ENCODE measurements at regions not wholly inside any gene's neighbourhood (a gene's known extent, or its start where the extent isn't known, plus 50 kb on each side); places are given as distances from the start of the nearest gene placed in this dataset.

- no peak for TF ChIP-seq CTCF (IDR thresholded peaks at IDR 0.05)
Observed at GRCh38 chrX:95884186-95884585, 800.5 kb upstream of the DIAPH2 start.

GRCh38 chrX:95885074-95885473 is 799.6 kb upstream of the DIAPH2 start:
- no peak for TF ChIP-seq CTCF (IDR thresholded peaks at IDR 0.05)

- TF ChIP-seq CTCF (IDR thresholded peaks at IDR 0.05) = no peak
Observed at GRCh38 chrX:95889279-95889678, 795.4 kb upstream of the DIAPH2 start.

GRCh38 chrX:95893636-95894035 is 791.0 kb upstream of the DIAPH2 start:
- TF ChIP-seq CTCF (IDR thresholded peaks at IDR 0.05) = no peak

- no peak; the same call in 1 of the 2 replicates for TF ChIP-seq CTCF (IDR thresholded peaks at IDR 0.05)
Observed at GRCh38 chrX:95903490-95903889, 781.2 kb upstream of the DIAPH2 start.

GRCh38 chrX:95903975-95904374 is 780.7 kb upstream of the DIAPH2 start:
- TF ChIP-seq CTCF (IDR thresholded peaks at IDR 0.05) = no peak

GRCh38 chrX:95907081-95907480 is 777.6 kb upstream of the DIAPH2 start:
- TF ChIP-seq CTCF (IDR thresholded peaks at IDR 0.05) = no peak

GRCh38 chrX:95911062-95911461 is 773.6 kb upstream of the DIAPH2 start:
- TF ChIP-seq CTCF (IDR thresholded peaks at IDR 0.05) = no peak
